Nephron (organoid): ENCODE measurements at regions not wholly inside any gene's neighbourhood (a gene's known extent, or its start where the extent isn't known, plus 50 kb on each side); places are given as distances from the start of the nearest gene placed in this dataset.
A peak's percentile ranks its signal among the peaks of the same experiment; 100 is the strongest.

Experiments
- H3K27ac Mint-ChIP-seq, 3 experiments: 2 replicates each; pipeline ENCODE4 v1.8.0; 2020; ENCODE audit warnings: mixed read lengths in 3 of 3, mild to moderate bottlenecking in 2 of 3, moderate library complexity in 1 of 3
- H3K27me3 Mint-ChIP-seq: 2 replicates; pipeline ENCODE4 v1.8.0; 2021; ENCODE audit warnings: low read depth, mild to moderate bottlenecking, moderate library complexity, mixed read lengths
- H3K36me3 Mint-ChIP-seq: 2 replicates; pipeline ENCODE4 v1.8.0; 2020; ENCODE audit warnings: low read depth, mixed read lengths
- H3K4me1 Mint-ChIP-seq: 2 replicates; pipeline ENCODE4 v1.8.0; 2020; ENCODE audit warnings: mixed read lengths
- H3K4me3 Mint-ChIP-seq, 3 experiments: 2 replicates each; pipeline ENCODE4 v1.8.0; 2020; ENCODE audit warnings: mild to moderate bottlenecking in 3 of 3, mixed read lengths in 3 of 3, moderate library complexity in 2 of 3
- H3K9me3 Mint-ChIP-seq: 2 replicates; pipeline ENCODE4 v1.8.0; 2020; ENCODE audit warnings: mixed read lengths
- CTCF ChIP-seq, 3 experiments: fragments of 200-600 bp; sonication (generic); IDR thresholded peaks; one replicate each; pipeline ENCODE4 v1.5.0; 2021; ENCODE audit warnings: antibody characterized with exemption in 3 of 3; ENCODE audit not compliant: unreplicated experiment in 3 of 3

- no peak for TF ChIP-seq CTCF (IDR thresholded peaks at IDR 0.05; ENCODE audit: unreplicated experiment in 3 of 3)
- Mint-ChIP-seq H3K9me3 (peaks cover 2% of the 10 kb centered on the region), H3K36me3 (no peaks in the 10 kb centered on the region)
Observed at GRCh38 chr5:112669328-112669963, 68.2 kb upstream of the APC start.

GRCh38 chr5:112671687-112672086, 66.0 kb upstream of the APC start:
- Mint-ChIP-seq H3K36me3 (no peaks in the 10 kb centered on the region), H3K4me1 (peaks cover 11% of the 10 kb centered on the region), H3K9me3 (peaks cover 5% of the 10 kb centered on the region), H3K4me3 (no peak overlapping the region), H3K27ac (no peak overlapping the region), H3K27me3 (peaks cover 3% of the 10 kb centered on the region)
- no peak for TF ChIP-seq CTCF (IDR thresholded peaks at IDR 0.05; ENCODE audit: unreplicated experiment in 3 of 3)

More at GRCh38 chr5:112669328-112669963, 68.2 kb upstream of the APC start:
- H3K4me1 Mint-ChIP-seq = peaks cover 11% of the 10 kb centered on the region
- H3K27me3 Mint-ChIP-seq = peaks cover 3% of the 10 kb centered on the region
- H3K27ac Mint-ChIP-seq = peak overlapping the region in 2 of 3 experiments; percentile 19 to 64
- H3K4me3 Mint-ChIP-seq = no peak overlapping the region

GRCh38 chr5:112681481-112681908, 56.2 kb upstream of the APC start:
- H3K27me3 Mint-ChIP-seq = peaks cover 5% of the 10 kb centered on the region
- no peaks in the 10 kb centered on the region for H3K36me3 Mint-ChIP-seq
- H3K4me1 Mint-ChIP-seq = peaks cover 21% of the 10 kb centered on the region
- no peak overlapping the region for H3K27ac Mint-ChIP-seq
- TF ChIP-seq CTCF (IDR thresholded peaks at IDR 0.05; ENCODE audit: unreplicated experiment in 3 of 3) = no peak
- H3K4me3 Mint-ChIP-seq = no peak overlapping the region
- no peaks in the 10 kb centered on the region for H3K9me3 Mint-ChIP-seq

GRCh38 chr5:112682621-112683061, 55.0 kb upstream of the APC start:
- peaks cover 26% of the 10 kb centered on the region for H3K4me1 Mint-ChIP-seq
- no peaks in the 10 kb centered on the region for H3K9me3 Mint-ChIP-seq
- H3K27ac Mint-ChIP-seq = no peak overlapping the region
- TF ChIP-seq CTCF (IDR thresholded peaks at IDR 0.05; ENCODE audit: unreplicated experiment in 3 of 3) = no peak
- peaks cover 5% of the 10 kb centered on the region for H3K27me3 Mint-ChIP-seq
- no peaks in the 10 kb centered on the region for H3K36me3 Mint-ChIP-seq
- no peak overlapping the region for H3K4me3 Mint-ChIP-seq

GRCh38 chr5:112684121-112684520, 53.6 kb upstream of the APC start:
- H3K36me3 Mint-ChIP-seq = no peaks in the 10 kb centered on the region
- no peak for TF ChIP-seq CTCF (IDR thresholded peaks at IDR 0.05; ENCODE audit: unreplicated experiment in 3 of 3)
- H3K27ac Mint-ChIP-seq = no peak overlapping the region
- peaks cover 26% of the 10 kb centered on the region for H3K4me1 Mint-ChIP-seq
- no peak overlapping the region for H3K4me3 Mint-ChIP-seq
- H3K27me3 Mint-ChIP-seq = peaks cover 5% of the 10 kb centered on the region
- no peaks in the 10 kb centered on the region for H3K9me3 Mint-ChIP-seq

- Mint-ChIP-seq H3K36me3 (no peaks in the 10 kb centered on the region), H3K27me3 (peaks cover 5% of the 10 kb centered on the region), H3K4me1 (peaks cover 31% of the 10 kb centered on the region), H3K9me3 (no peaks in the 10 kb centered on the region), H3K4me3 (no peak overlapping the region), H3K27ac (no peak overlapping the region)
- no peak for TF ChIP-seq CTCF (IDR thresholded peaks at IDR 0.05; ENCODE audit: unreplicated experiment in 3 of 3)
Observed at GRCh38 chr5:112684737-112685136, 52.9 kb upstream of the APC start.
